ENCODE measurements at regions not wholly inside any gene's neighbourhood (a gene's known extent, or its start where the extent isn't known, plus 50 kb on each side); places are given as distances from the start of the nearest gene placed in this dataset.

DNA sequence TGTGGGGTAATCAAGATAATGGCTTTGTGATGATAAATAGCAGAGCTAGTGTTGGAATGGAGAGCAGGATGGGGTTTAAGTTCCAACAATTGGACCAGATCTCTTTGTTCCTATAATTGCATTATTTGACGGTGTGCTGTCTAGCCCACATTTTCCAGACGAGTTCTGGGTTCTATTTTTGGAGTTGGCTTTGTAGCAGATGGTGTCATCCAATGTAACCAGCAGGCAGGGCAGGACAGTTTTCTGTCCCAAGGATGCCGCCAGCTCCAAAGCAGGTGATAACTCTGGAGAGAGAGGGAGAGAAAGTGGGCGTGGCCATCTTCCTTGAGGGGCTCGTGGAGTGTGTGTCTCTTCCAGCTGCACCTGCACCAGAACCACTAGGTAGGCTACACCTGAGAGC, 251.3 kb downstream of the KIF4B start:
- no peak overlapping the region for H2BK20ac ChIP-seq (ENCODE audit: low read length)
- H3K4me3 ChIP-seq (ENCODE audit: extremely low read depth in 1 of 4, insufficient read depth in 2 of 4, low read depth in 3 of 4, low read length in 4 of 4) = no peak overlapping the region
- no peak for FAIRE-seq
- TF ChIP-seq TAF7 (optimal IDR thresholded peaks at IDR 0.05; ENCODE audit: borderline replicate concordance, low read depth, low read length) (no peak), MAFK (IDR thresholded peaks at IDR 0.05; ENCODE audit: low read depth, low read length) (no peak), CHD1 (IDR thresholded peaks at IDR 0.05; ENCODE audit: low read depth, low read length) (no peak), CTCF (IDR thresholded peaks at IDR 0.05; ENCODE audit: control extremely low read depth in 1 of 3, insufficient read depth in 1 of 3, low read depth in 1 of 3, low read length in 3 of 3) (no peak), SP4 (IDR thresholded peaks at IDR 0.05; ENCODE audit: low read length) (no peak), HDAC6 (IDR thresholded peaks at IDR 0.05; ENCODE audit: low read depth, low read length) (no peak), JUND (IDR thresholded peaks at IDR 0.05; ENCODE audit: low read length) (no peak), SIX5 (IDR thresholded peaks at IDR 0.05; ENCODE audit: low read depth, low read length) (no peak), RBBP5 (IDR thresholded peaks at IDR 0.05; ENCODE audit: borderline replicate concordance, low read depth, low read length) (no peak)
- TF ChIP-seq, protein P1, sequence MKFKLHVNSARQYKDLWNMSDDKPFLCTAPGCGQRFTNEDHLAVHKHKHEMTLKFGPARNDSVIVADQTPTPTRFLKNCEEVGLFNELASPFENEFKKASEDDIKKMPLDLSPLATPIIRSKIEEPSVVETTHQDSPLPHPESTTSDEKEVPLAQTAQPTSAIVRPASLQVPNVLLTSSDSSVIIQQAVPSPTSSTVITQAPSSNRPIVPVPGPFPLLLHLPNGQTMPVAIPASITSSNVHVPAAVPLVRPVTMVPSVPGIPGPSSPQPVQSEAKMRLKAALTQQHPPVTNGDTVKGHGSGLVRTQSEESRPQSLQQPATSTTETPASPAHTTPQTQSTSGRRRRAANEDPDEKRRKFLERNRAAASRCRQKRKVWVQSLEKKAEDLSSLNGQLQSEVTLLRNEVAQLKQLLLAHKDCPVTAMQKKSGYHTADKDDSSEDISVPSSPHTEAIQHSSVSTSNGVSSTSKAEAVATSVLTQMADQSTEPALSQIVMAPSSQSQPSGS (IDR thresholded peaks at IDR 0.05; ENCODE audit: low read length) = no peak
- no peak overlapping the region for H3K23ac ChIP-seq (ENCODE audit: insufficient read length)
- no peak overlapping the region for H2AFZ ChIP-seq (ENCODE audit: low read length)
- H3K56ac ChIP-seq (replicated peaks; ENCODE audit: insufficient read length, low read depth, low read length) = no peak overlapping the region
- H3K4me2 ChIP-seq (ENCODE audit: insufficient read depth in 1 of 2, low read depth in 2 of 2, low read length in 2 of 2) = no peak overlapping the region
- no peak for DNase-seq (ENCODE audit: low read depth in 1 of 2, low spot score in 2 of 2)
- no peak overlapping the region for H3K9ac ChIP-seq (replicated peaks in 1 of 4; ENCODE audit: extremely low read depth in 1 of 4, low read depth in 3 of 4, low read length in 3 of 4)
- H3K18ac ChIP-seq (ENCODE audit: extremely low read depth, low read length) = no peak overlapping the region
- H3K79me1 ChIP-seq (ENCODE audit: low read depth, low read length) = no peaks in the 10 kb centered on the region
- H2BK5ac ChIP-seq (ENCODE audit: low read depth, low read length) = no peak overlapping the region
- no peak overlapping the region; the same call in 1 of the 2 replicates for H2BK15ac ChIP-seq (ENCODE audit: low read length)
- ChIA-PET POLR2A (ENCODE audit: partially characterized antibody) (no interaction called here), CTCF (ENCODE audit: partially characterized antibody) (interaction anchor here (0.8 to 6.3 kb wide), 3 partner anchors 7 to 297 kb away, joined by 3 to 51 read pairs (median 3); no protein-coding TSS in a partner anchor)
- no peaks in the 10 kb centered on the region; a peak in 1 of 7 replicates for H3K4me1 ChIP-seq (replicated peaks in 1 of 4; ENCODE audit: control insufficient read depth in 3 of 4, insufficient read depth in 4 of 4, low read length in 3 of 4)
- H3K4ac ChIP-seq (replicated peaks; ENCODE audit: insufficient read length, low read depth, low read length) = no peak overlapping the region
- H2BK120ac ChIP-seq (replicated peaks; ENCODE audit: low read depth, low read length) = no peak overlapping the region
- no peaks in the 10 kb centered on the region; the same call in 1 of the 2 replicates for H3K23me2 ChIP-seq (ENCODE audit: low read depth, low read length)
- no peak overlapping the region for H3K27ac ChIP-seq (ENCODE audit: low read depth, low read length)
- H3K36me3 ChIP-seq (ENCODE audit: control insufficient read depth in 2 of 4, insufficient read depth in 4 of 4, low read length in 3 of 4) = no peaks in the 10 kb centered on the region
- no peak overlapping the region for H2BK12ac ChIP-seq (ENCODE audit: low read depth, low read length)
- no peaks in the 10 kb centered on the region for H3K79me2 ChIP-seq (ENCODE audit: control insufficient read depth in 1 of 2, insufficient read depth in 2 of 2, low read length in 2 of 2)
- no peak overlapping the region for H4K91ac ChIP-seq (replicated peaks; ENCODE audit: insufficient read length, low read length)
- no peak overlapping the region for H4K8ac ChIP-seq (ENCODE audit: extremely low read depth, insufficient read depth, low read length)
- H4K5ac ChIP-seq (ENCODE audit: insufficient read length, low read depth, low read length) = no peak overlapping the region
- no peak overlapping the region for H2AK5ac ChIP-seq (ENCODE audit: low read depth, low read length)
- H4K20me1 ChIP-seq (replicated peaks in 1 of 2; ENCODE audit: control insufficient read depth in 1 of 2, insufficient read depth in 2 of 2, low read length in 2 of 2) = no peaks in the 10 kb centered on the region
- no peaks in the 10 kb centered on the region for H3K9me3 ChIP-seq (ENCODE audit: insufficient read depth in 2 of 2, low read depth in 1 of 2, low read length in 1 of 2)
- no peak overlapping the region for H3K14ac ChIP-seq (ENCODE audit: insufficient read length)
- 83% methylated on average over 5 of the region's 5 CpGs; no CpG with 5 or more reads in 1 of the 2 experiments for WGBS, 2 experiments (ENCODE audit: extremely low coverage in 1 of 2, insufficient coverage in 1 of 2, insufficient read length in 1 of 2, insufficient replicate concordance in 2 of 2, low coverage in 1 of 2, low lambda C conversion rate in 2 of 2, missing lambda C conversion rate in 1 of 2)
- H3K27me3 ChIP-seq (replicated peaks in 1 of 4; ENCODE audit: control insufficient read depth in 3 of 4, extremely low read depth in 1 of 4, insufficient read depth in 3 of 4, low read length in 3 of 4) = no peaks in the 10 kb centered on the region

All from H1 (cell line).